GM18498 (cell line): ENCODE measurements at regions not wholly inside any gene's neighbourhood (a gene's known extent, or its start where the extent isn't known, plus 50 kb on each side); places are given as distances from the start of the nearest gene placed in this dataset.
"Not testable (repeated sequence)": the region's sequence is repeated elsewhere in the genome, so short reads cannot be mapped to it uniquely, and the experiment has no call there.

Source experiments
- ATAC-seq: cut with Tn5 transposase; IDR thresholded peaks from one replicate; pipeline ENCODE4 v1.9.1; 2021; ENCODE audit warnings: mild to moderate bottlenecking, moderate library complexity; ENCODE audit not compliant: unreplicated experiment

DNA sequence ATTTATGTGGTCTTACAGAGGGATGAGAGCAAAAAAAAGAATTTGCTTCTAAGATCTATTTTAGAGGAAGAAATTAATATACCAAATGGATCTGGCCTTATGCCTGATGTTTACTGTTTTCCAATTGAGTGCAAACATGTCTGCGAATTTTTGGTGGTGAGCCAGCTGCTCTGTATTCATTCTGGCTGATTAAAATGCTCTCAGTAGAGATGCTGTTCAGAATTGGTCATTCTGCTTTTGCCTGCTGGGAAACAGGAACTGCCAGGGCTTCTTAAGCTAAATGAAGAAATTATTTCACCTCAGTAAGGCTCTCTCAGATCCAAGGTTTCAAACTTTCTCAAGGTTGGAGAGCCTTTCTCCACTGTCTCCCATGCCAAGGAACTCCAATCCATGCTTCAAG is 132.0 kb upstream of the SV2C start:
- no peak for ATAC-seq

DNA sequence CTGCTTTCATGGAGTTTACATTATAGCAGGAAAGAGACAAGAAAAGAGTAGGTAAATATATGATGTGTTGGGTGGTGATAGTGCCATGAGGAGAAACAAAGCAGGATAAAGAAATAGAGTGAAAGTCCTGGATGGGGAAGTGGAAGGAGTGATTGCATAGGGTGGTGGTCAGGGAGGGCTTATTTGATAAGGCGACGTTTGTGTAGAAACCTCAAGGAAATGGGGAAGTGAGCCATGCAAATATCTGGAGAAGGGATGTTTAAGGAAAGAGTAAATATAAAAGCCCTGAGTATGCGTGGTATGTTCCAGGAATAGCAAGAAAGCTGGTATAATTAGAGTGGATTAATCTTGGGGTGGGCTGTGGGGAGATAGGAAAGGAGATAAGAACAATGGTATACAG is 134.7 kb upstream of the SV2C start:
- ATAC-seq = no peak

DNA sequence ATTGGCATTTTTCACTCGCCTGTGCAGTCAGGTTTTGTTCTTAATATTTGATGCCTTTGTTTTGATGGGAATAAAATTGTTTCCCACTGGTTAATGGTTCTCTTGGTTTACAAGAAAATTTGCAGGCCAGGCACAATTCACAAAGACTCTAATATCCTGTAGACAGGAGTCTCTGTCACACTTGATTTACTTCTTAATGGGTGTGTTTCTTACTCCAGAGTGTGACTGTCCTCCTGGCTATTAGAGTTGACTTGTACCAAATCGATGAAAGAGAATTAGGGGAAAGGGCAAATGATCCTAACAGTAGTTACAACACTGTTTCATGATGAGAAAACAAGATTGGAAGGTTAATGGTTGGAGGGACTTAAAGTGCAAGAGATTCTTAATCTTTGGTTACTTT is 142.8 kb upstream of the SV2C start:
- no peak for ATAC-seq

DNA sequence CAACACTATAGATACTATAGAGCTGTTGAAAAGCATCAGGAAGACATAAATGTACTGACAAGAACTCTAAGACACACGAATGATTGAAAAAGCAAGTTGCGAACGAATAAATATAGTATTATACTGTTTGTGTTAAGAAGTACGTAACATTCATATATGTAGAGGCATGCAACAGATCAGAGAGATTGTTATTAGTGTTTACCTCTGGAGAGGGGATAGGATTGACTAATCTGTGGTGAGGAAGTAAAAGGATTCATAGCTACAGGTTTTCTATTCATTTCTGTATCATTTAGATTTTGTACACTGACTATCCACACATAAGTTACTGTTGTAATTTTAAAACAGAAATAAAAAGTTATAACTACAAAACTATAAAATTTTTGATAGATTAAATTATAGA is 147.6 kb upstream of the SV2C start:
- no peak for ATAC-seq

DNA sequence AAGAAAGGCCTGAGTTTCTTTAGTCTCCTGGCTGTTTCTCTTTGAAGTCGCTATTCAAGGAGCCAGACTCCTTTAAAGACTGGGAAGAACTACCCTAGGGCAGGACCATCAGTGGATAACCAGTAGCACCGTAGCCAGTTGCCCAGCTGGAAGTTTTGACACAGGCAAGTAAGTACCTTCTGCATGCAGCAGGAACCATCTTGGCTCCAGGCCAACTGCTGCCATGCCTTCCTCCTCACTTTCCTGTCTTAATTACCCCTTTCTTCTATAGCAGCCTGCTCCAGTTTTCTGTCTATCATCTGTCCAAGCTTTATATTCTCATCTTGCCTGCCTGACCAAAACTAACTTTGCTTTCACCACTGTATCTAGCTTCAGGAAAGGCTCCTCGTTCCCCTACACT is 149.7 kb upstream of the SV2C start:
- no peak for ATAC-seq

DNA sequence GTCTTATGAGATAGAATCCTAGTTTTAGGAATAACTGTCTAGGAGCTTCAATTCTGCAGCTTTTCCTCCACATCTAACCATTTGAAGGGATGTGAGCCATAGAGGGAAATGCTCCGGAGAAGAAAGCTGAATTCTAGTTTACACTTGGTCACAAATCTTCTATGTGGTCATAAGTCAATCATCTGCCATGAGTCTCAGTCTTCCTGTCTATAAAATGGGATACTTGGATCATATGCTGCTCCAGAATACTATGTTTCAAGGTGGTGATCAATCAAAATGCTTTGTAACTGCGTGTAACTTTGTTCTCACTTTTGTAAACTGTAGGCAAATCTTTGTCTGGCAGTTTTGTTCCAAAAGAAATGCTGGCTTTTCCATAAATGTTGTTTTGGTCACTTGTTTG is 152.0 kb upstream of the SV2C start:
- no peak for ATAC-seq

DNA sequence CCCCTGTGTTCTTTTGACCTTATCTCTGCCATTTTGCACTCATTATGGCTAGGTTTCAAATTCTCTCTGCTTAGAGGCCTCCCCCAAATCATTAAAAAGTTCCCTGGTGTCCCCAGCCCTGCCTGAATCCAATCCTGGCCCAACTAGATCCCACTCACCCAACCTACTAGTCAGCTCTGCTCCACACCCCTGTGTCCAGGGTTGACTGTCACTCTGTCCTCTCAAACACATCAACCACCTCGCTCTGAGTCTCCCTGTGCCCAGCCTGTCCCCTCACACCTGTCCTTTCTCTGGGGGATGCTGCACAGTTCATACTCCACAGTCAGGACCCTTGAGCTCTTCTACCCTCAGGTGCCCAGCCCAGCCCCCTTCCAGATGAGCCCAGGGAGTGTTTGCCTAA is 154.2 kb upstream of the SV2C start:
- ATAC-seq = no peak

DNA sequence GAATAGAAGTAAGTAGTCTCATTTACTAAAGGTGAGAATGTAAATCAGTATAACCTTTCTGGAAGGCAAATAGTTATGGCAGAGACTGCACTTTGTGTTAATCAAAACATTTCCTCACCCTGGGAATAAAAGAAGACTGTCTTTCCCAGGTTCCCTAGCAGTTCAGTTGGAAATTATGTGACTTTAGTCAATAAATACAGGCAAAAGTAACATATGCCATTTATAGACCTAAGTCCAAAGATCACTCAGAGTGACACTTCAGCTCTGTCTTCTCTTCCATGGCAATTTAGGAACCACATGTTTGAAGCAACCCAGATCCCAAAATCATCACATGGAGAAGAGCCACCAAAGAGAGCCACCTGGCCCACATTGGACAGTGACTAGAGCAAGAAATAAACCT is 160.7 kb upstream of the SV2C start:
- ATAC-seq = no peak

DNA sequence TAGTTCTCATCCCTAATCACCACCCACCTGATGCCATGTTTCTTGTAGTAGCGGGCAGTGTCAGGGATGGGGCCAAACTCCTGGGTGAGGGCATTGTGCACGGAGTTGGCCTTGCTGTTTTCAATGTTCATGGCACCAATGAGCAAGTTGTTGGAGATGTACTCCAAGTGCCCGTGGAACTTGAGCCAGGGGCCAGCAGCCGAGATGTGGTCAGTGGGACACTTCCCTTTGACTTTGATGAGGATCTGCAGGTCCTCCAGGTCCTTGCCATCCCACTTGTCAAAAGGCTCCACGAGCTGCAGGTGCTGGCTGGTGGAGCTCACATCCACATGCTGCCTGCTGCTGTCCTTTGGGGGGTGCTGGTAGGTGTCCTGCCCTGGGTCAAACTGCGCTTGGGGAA is 162.2 kb upstream of the SV2C start:
- no peak for ATAC-seq

DNA sequence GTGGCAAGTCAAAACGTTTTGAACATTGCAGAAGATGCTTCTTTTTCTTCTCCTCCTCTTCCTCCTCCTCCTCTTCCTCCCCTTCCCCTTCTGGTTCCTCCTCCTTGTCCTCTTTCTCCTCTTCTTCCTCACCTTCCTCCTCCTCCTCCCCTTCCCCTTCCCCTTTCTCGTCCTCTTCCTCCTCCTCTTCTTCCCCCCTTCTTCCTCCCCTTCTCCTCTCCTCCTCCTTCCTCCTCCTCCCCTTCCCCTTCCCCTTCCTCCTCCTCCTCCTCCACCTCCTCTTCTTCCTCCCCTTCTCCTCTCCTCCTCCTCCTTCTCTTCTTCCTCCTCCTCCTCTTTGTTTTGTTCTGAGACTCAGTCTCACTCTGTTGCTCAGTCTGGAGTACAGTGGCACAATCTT is 167.0 kb upstream of the SV2C start:
- ATAC-seq = no peak

DNA sequence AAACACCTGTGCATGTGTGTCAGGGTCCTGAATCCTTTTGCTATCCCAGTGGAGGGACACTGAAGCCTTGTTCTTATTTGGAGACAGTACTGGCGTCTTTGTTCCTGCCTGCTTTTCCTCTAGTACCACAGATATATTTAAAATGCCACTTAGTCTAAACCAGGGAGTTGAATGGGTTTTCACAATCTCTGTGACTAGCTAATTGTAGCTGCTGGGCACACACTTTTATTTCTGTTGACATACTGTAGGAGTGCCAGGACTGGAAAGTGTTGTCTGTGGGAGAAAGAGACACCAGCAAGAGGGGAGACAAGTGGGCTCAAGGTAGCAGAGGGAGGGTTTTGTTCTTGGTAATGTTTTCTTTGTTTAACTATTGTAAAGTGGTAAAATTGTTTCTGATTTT is 174.0 kb upstream of the SV2C start:
- ATAC-seq = no peak

DNA sequence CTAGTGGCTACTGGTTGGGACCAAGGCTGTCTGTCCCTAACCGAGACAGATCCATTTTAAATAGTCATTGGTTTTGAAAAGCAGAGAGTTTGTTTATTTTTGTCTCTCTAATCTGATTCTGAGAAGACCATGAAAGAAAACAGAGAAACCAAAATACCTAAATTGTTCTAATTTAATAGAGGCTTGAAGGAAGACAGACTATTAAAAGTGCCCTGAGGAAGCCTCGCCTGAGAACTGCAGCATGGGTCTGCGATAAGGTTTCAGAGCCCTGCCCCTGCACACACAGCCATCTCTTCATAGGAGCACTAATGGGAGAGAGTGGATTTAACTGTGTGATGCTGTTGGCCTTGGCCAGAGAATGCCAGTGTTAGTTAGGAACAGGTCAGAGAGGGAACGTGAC is 175.5 kb upstream of the SV2C start:
- no peak for ATAC-seq

DNA sequence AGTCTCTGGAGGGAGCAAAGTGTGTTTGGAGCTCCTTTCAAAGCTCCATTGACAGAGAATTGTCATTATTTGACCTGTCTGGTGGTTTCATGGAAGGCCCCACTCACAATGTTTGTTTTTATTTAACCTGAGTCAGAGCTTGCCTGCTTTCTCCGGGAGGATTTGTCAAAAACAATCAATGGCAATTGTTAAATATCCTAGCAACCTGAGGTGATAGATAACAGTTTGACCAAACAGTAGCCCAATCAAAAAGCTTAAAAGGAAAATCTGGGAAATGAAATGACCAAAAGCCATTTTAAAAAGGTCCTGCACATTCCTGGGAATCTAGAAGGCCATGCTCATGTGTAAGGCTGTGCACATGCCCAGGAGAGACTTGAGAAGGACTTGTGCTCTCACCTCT is 177.2 kb upstream of the POC5 start:
- ATAC-seq = no peak

DNA sequence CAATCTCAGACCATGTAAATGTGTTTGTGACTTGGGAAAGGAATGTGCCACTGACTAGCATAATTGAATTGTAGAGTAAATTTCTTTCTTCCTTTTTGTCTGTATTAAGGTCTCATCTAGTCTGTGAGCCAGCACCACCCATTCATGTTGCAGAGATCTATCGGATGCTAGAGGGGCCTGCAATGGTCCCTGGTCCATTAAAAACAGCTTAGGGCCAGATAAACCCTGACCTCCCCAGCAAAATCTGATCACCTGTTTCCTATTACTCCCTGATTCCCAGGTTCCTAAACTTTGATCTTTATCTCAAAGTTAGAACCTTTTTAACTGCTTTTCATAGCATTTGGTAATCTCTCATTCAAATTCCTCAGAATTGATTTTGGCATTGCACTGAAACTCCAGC is 174.5 kb upstream of the POC5 start:
- no peak for ATAC-seq

DNA sequence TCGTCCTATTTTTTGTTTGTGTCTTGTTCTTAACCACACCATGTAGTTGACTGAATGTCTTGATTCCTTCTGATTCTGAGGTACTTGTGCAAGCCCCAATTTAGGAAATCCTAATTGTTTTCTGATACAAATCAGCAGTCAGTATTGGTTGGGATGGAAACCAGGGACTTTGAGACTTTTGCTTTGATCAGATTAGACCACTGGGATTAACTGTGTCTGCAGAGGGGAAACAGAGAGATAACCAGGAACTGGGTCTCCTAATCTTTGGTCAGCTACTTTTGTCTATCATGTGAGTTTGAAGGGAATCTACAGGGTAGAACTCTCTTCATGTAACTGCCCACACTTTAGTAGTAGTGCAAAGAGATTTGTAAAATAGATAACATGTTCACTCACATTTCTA is 173.8 kb upstream of the POC5 start:
- no peak for ATAC-seq

DNA sequence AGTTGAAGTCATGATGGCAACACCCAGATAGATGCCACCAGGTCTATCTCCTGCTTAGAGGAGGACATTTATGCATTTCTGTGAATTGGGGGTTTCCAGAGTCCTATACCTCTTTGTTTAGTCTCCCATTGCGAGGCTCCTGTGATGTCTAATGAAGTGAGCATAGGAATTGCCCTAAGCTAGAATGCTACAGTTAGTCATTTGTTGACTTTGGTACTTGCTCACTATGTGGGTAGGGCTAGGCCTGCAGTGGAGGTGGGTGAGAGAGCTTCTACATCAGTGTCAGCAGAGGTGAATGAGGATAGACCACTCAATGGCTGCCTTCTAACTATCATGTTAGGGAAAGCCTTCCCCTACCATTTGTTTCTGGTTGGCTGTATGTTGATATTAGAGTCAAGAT is 173.3 kb upstream of the POC5 start:
- no peak for ATAC-seq

DNA sequence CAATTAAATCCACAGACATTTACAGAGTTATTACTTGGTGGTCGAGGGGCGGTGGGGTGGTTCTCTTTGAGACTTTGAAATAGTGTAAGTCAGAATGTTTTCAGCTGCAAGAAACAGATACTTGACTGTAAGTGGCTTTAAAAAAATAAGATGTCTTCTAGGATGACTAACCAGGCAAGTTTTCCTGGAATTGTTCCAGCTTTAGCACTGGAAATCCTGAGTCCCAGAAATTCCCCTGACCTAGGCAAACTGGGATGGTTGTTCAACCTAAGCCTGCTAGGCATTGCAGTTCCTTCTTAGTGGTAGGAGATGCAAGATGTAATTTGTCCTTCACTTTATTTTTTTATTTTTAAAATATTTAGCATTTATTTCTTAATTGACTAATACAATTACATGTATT is 169.5 kb upstream of the POC5 start:
- no peak for ATAC-seq

DNA sequence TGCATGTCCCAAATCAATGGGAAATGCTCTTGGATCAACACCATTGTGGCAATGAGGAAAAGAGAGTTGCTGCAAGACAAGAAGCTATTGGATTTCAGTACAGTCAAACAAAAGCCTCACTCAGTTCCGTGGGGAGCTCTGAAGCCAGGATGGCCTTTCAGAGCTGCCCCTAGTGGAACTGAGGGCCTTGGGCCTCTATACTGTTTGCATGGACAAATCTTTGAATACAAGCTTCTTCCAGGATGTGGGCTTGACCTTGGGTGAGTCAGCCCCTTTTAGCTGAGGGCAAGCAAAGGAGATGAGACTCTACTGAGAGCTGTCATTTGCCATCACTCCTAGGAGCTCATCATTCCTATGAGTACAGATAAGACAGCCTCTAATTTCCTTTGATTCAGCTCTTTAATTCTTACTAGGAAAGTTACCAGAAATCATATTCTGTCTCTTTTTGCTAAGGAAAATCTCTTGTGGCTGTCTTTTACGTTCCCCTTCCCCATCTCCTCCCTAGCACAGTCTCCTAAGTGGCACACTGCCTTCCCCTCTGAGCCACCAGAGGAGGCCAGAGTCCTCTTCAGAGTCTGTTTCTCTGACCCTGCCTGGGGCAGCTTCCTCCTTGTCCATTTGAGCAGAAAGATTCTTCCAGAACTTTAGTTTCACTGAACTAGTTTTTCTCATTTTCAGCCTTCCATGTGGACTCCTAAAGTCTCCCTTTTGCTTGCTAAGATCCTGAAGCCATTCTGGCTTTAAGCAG is 168.8 kb upstream of the POC5 start:
- no peak for ATAC-seq

DNA sequence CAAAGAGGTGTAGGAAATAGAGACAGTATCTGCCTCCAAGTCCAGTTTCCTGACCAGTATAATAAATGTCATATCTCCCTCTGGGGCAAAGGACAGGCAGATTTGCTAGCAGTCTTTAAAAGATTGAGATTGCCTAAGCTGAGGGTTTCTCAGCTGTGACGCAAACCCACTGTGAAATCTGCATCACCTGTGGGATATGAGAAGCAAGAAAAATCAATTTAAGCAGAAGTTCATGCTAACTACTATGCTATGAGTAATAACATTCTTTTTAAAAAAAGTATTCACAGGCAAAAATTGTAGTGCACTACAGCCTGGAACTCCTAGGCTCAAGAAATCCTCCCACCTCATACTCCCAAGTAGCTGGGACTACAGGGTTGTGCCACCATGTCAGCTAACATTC is 168.1 kb upstream of the POC5 start:
- no peak for ATAC-seq

DNA sequence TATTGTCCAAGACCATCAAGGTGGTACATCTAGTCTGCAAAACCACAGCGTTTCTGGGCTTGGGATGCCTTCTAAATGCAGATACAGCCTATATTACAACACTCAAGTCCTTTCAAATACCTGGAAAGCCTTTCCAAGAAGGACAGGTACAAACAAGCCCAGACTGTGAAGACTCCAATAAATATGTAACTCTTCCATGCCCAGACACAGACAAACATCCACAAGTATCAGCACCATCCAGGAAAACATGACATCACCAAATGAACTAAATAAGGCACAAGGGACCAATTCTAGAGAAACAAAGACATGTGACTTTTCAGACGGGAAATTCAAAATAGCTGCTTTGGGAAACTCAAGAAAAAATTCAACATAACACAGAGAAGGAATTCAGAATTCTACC is 152.7 kb upstream of the POC5 start:
- ATAC-seq = no peak

DNA sequence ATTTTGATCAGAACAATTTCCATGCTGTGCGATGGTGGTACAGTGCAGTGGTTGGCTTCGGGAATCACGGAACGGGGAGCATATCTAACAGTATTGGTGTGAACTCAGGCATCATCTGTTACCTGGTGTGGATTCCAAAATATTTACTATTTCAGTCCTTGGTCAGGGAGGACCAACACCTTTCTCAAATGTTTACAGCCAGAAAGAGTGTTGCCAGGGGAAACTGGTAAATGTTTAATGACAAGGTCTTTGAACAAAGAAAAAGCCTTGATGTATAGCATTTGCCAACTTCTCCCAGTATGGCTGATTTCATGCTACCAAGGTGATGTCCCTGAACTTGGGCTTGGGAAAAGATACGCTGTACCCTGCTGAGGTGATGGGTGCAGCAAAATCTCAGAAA is 145.6 kb upstream of the POC5 start:
- ATAC-seq = no peak

DNA sequence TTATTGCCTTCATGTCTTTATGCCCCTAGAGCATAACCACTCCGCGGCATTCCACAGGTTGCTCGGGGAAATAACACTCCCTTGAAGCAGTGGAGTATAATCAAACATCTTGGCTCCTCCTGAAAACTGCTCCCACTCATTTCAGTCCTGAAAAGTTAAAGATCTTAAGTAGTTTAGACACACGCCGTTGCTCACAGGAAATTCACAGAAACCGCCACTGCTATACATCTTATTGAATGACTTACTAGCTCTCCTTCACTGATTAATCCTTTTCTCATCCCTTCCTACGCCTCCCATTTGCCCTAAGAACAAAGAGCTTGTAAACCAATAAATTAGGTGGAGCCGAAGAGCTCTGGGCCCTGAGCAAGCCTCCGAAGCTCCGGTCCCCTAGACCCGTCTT is 142.4 kb upstream of the POC5 start:
- ATAC-seq = not testable (repeated sequence)

DNA sequence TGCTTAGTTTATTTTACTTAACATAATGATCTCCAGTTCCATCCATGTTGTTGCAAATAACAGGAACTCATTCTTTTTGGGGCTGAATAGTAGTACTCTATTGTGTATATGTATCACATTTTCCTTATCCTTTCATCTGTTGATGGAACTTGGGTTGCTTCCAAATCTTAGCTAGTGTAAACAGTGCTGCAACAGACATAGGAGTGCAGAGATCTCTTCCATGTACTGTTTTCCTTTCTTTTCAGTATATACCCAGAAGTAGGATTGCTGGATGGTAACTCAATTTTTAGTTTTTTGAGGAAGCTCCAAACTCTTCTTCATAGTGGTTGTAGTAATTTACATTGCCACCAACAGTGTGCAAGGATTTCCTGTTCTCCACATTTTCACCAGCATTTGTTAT is 138.8 kb upstream of the POC5 start:
- no peak for ATAC-seq

DNA sequence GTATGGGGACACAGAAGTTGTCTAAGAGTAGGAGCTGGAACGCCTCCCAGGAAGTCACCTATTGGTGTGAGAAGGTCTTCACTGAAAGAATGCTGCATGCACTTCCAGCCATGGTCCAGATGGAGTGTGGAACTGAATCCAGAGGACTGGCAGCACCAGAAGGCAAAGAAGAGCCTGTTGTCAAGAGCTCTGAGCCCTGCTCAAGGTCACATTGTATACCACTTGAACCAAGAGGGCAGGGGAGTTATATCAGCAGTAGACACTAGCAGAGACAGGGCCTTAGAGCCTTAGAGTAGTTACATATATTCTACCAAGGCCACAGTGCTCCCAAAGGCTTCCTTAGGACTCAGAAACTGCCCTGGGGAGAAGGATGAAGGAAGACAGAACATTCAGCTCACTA is 130.8 kb upstream of the POC5 start:
- ATAC-seq = peak; percentile 16
